ENCODE measurements at regions not wholly inside any gene's neighbourhood (a gene's known extent, or its start where the extent isn't known, plus 50 kb on each side); places are given as distances from the start of the nearest gene placed in this dataset.
"Not testable (repeated sequence)": the region's sequence is repeated elsewhere in the genome, so short reads cannot be mapped to it uniquely, and the experiment has no call there.

DNA sequence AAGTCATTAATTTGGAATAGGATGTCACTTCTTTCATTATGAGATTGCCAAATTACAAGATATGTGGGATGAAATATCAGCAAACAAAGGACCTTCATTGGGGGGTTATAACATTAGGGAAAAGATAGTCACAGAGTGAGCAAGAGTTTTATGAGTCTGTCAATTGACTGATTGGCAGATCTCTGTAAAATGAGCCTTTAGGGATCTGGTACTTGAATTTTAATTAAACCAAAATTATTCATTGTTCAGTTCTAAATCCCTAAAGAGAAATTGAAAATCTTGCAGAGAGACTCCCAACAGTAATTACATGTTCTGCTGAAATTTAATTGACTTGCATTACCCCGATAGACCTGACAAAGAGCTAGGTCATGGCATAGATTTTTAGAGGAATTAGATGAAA, 768.1 kb upstream of the SPRY2 start:
- H3K4me2 ChIP-seq (ENCODE audit: low read length): no peak overlapping the region
- H2AFZ ChIP-seq: no peak overlapping the region
- H3K9me3 ChIP-seq (ENCODE audit: control insufficient read depth, low read length): no peaks in the 10 kb centered on the region
- H3K4me1 ChIP-seq: no peaks in the 10 kb centered on the region
- no peak for TF ChIP-seq CTCF (IDR thresholded peaks at IDR 0.05)
- no peak overlapping the region for H3K4me3 ChIP-seq (ENCODE audit: low read depth, low read length)
- H3K27me3 ChIP-seq (ENCODE audit: control insufficient read depth, insufficient read depth, low read length): no peaks in the 10 kb centered on the region
- no peak overlapping the region for H3K9ac ChIP-seq
- H3K36me3 ChIP-seq (ENCODE audit: control insufficient read depth, insufficient read depth, low read length): no peaks in the 10 kb centered on the region
- no peak overlapping the region for H3K27ac ChIP-seq
- no peaks in the 10 kb centered on the region for H3K79me2 ChIP-seq

GRCh38 chr13:81106348-81106747, 765.4 kb upstream of the SPRY2 start:
- Histone ChIP-seq H3K36me3 (ENCODE audit: control insufficient read depth, insufficient read depth, low read length) (no peaks in the 10 kb centered on the region), H3K4me3 (ENCODE audit: low read depth, low read length) (no peak overlapping the region), H2AFZ (no peak overlapping the region), H3K9me3 (ENCODE audit: control insufficient read depth, low read length) (no peaks in the 10 kb centered on the region), H3K4me1 (no peaks in the 10 kb centered on the region), H3K27ac (no peak overlapping the region), H3K4me2 (ENCODE audit: low read length) (no peak overlapping the region), H3K9ac (no peak overlapping the region), H3K79me2 (no peaks in the 10 kb centered on the region), H3K27me3 (ENCODE audit: control insufficient read depth, insufficient read depth, low read length) (no peaks in the 10 kb centered on the region)
- TF ChIP-seq CTCF (IDR thresholded peaks at IDR 0.05): no peak

- no peak overlapping the region for H3K4me3 ChIP-seq (ENCODE audit: low read depth, low read length)
- TF ChIP-seq CTCF (IDR thresholded peaks at IDR 0.05): no peak
- no peaks in the 10 kb centered on the region for H3K27me3 ChIP-seq (ENCODE audit: control insufficient read depth, insufficient read depth, low read length)
- no peak overlapping the region for H3K4me2 ChIP-seq (ENCODE audit: low read length)
- H3K79me2 ChIP-seq: no peaks in the 10 kb centered on the region
- H3K9ac ChIP-seq: no peak overlapping the region
- no peaks in the 10 kb centered on the region for H3K4me1 ChIP-seq
- no peaks in the 10 kb centered on the region for H3K9me3 ChIP-seq (ENCODE audit: control insufficient read depth, low read length)
- H3K27ac ChIP-seq: no peak overlapping the region
- no peaks in the 10 kb centered on the region for H3K36me3 ChIP-seq (ENCODE audit: control insufficient read depth, insufficient read depth, low read length)
- H2AFZ ChIP-seq: no peak overlapping the region
These were observed 763.2 kb upstream of the SPRY2 start for GRCh38 chr13:81104035-81104715.

DNA sequence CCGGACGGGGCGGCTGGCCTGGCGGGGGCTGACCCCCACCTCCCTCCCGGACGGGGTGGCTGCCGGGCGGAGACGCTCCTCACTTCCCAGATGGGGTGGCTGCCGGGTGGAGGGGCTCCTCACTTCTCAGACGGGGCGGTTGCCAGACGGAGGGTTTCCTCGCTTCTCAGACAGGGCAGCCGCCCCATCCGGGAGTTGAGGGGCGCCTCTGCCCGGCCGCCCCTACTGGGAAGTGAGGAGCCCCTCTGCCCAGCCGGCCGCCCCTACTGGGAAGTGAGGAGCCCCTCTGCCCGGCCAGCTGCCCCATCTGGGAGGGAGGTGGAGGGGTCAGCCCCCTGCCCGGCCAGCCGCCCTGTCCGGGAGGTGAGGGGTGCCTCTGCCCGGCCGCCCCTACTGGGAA, 761.1 kb upstream of the SPRY2 start:
- H3K36me3 ChIP-seq (ENCODE audit: control insufficient read depth, insufficient read depth, low read length); H3K4me2 ChIP-seq (ENCODE audit: low read length); H3K9me3 ChIP-seq (ENCODE audit: control insufficient read depth, low read length); H3K4me1 ChIP-seq; H3K4me3 ChIP-seq (ENCODE audit: low read depth, low read length); H3K9ac ChIP-seq; H3K27ac ChIP-seq; H3K27me3 ChIP-seq (ENCODE audit: control insufficient read depth, insufficient read depth, low read length); H2AFZ ChIP-seq; H3K79me2 ChIP-seq: not testable (repeated sequence)

DNA sequence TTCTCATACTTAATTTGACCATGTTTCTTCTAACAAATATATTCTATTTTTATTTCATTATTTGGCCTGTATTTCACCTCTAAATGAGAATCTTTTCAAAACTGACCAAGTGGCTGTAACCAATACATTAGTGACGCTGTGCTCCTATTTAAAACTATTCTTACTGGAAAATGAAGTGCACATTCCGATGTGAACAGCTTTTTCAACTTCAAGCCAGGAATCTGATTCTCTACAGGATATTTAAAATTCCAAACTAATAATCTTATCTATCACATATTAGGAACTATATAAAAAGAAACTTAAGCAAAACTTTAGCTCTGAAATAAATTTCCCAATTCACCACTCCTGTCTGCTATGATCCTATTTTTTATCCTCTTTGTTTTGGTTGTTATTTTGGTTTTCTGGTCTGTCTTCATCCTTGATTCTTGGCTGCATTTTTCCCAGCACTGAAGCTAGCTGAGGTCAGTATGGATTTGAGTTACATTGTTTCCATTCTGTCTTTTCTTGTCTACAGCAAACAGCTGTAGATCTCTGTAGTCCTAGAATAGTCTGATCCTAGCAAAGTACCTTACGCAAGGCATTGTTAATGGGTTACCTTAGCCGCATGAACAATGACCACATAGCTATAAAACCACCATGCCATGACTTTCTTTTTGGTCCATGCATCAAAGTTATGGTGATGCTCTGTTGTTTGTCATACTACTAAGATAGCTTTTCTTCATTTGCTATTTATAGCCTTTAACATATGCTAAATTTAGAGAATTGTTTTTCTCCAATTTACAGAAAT, 748.6 kb upstream of the SPRY2 start:
- Histone ChIP-seq H2AFZ (no peak overlapping the region), H3K27ac (no peak overlapping the region), H3K27me3 (ENCODE audit: control insufficient read depth, insufficient read depth, low read length) (no peaks in the 10 kb centered on the region), H3K9ac (no peak overlapping the region), H3K36me3 (ENCODE audit: control insufficient read depth, insufficient read depth, low read length) (no peaks in the 10 kb centered on the region), H3K4me2 (ENCODE audit: low read length) (no peak overlapping the region), H3K9me3 (ENCODE audit: control insufficient read depth, low read length) (no peaks in the 10 kb centered on the region), H3K79me2 (no peaks in the 10 kb centered on the region), H3K4me1 (no peaks in the 10 kb centered on the region), H3K4me3 (ENCODE audit: low read depth, low read length) (no peak overlapping the region)
- TF ChIP-seq CTCF (IDR thresholded peaks at IDR 0.05): no peak
